ENCODE measurements at regions not wholly inside any gene's neighbourhood (a gene's known extent, or its start where the extent isn't known, plus 50 kb on each side); places are given as distances from the start of the nearest gene placed in this dataset.
A peak's percentile ranks its signal among the peaks of the same experiment; 100 is the strongest.

DNA sequence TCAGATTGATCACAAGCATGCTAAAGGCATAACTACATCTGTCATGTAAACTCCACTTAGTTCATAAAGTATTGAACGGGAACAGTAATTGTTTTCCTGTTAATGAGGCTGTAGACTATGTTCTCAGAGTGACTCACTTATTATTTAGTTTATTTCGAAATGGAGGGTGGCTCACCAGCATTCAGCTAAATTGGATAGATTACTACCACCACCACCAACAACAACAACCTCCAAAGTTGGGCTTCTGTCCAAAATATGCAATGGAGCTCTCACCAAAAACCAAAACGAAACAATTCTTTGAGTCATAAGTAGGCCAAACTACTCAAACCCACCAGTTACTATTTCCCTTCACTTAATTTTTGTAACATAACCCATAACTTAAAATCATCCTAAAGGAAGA lies 127.9 kb upstream of the NRBF2 start:
- TF ChIP-seq TCF12 (IDR thresholded peaks at IDR 0.05; ENCODE audit: low read depth, low read length): no peak
- TF ChIP-seq JUNB (IDR thresholded peaks at IDR 0.05): peak; percentile 43; the same call in 1 of the 2 replicates
- TF ChIP-seq IRF4 (IDR thresholded peaks at IDR 0.05; ENCODE audit: low read depth, low read length): 0 out of 2 replicates have a peak, but pooled peaks have one; percentile 45
- TF ChIP-seq BCL11A (IDR thresholded peaks at IDR 0.05; ENCODE audit: low read depth, low read length): peak; percentile 54; the same call in 1 of the 2 replicates
- peak; percentile 35 to 43; a peak in 1 of 4 replicates for TF ChIP-seq IKZF2 (IDR thresholded peaks at IDR 0.05)
- TF ChIP-seq, protein P1, sequence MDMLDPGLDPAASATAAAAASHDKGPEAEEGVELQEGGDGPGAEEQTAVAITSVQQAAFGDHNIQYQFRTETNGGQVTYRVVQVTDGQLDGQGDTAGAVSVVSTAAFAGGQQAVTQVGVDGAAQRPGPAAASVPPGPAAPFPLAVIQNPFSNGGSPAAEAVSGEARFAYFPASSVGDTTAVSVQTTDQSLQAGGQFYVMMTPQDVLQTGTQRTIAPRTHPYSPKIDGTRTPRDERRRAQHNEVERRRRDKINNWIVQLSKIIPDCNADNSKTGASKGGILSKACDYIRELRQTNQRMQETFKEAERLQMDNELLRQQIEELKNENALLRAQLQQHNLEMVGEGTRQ (IDR thresholded peaks at IDR 0.05; ENCODE audit: borderline replicate concordance, low read depth, low read length): no peak
- peak; percentile 72 for TF ChIP-seq RUNX3 (IDR thresholded peaks at IDR 0.05; ENCODE audit: low read length)
- peak; percentile 84 for TF ChIP-seq MTA2 (IDR thresholded peaks at IDR 0.05; ENCODE audit: low read depth)
- no peak for TF ChIP-seq MYC (IDR thresholded peaks at IDR 0.05; ENCODE audit: insufficient read depth, insufficient read length, insufficient replicate concordance, low read length, severe bottlenecking)
- TF ChIP-seq STAT3 (IDR thresholded peaks at IDR 0.05; ENCODE audit: low read depth, low read length): no peak
- TF ChIP-seq ZNF384 (IDR thresholded peaks at IDR 0.05; ENCODE audit: borderline replicate concordance, low read depth, low read length): no peak

More for the DNA sequence above, 127.9 kb upstream of the NRBF2 start:
- ATAC-seq (peak; percentile 71), FAIRE-seq (no peak), DNase-seq (ENCODE audit: low read depth, low spot score) (peak; percentile 9)
- CTCF ChIA-PET: interaction anchor here (0.6 to 3.1 kb wide), 19 partner anchors 10 to 715 kb away, joined by 3 to 23 read pairs (median 4); no protein-coding TSS in a partner anchor
- RAD21 ChIA-PET (ENCODE audit: unreplicated experiment): interaction anchor here (0.7 to 2.9 kb wide), 8 partner anchors 12 to 717 kb away, joined by 3 to 15 read pairs (median 4); no protein-coding TSS in a partner anchor
- POLR2A ChIA-PET: no interaction called here
- Histone ChIP-seq H4K20me1 (ENCODE audit: control insufficient read depth, insufficient read depth) (no peaks in the 10 kb centered on the region), H3K4me1 (ENCODE audit: control insufficient read depth, insufficient read depth, low read length) (no peaks in the 10 kb centered on the region), H3K36me3 (ENCODE audit: control insufficient read depth in 2 of 2, insufficient read depth in 2 of 2, low read length in 1 of 2) (no peaks in the 10 kb centered on the region), H3K4me3 (no peak overlapping the region), H3K27me3 (replicated peaks in 1 of 2; ENCODE audit: control insufficient read depth in 2 of 2, insufficient read depth in 2 of 2, low read length in 1 of 2) (peaks cover 0 to 3% of the 10 kb centered on the region in 2 experiments; a peak in 1 of 4 replicates), H2AFZ (ENCODE audit: control insufficient read depth, low read depth, low read length) (no peak overlapping the region), H3K79me2 (ENCODE audit: control insufficient read depth, insufficient read depth, low read length) (no peaks in the 10 kb centered on the region), H3K9me3 (replicated peaks; ENCODE audit: control insufficient read depth, insufficient read depth, low read length) (no peaks in the 10 kb centered on the region), H3K9ac (ENCODE audit: control insufficient read depth, insufficient read depth, low read length) (no peak overlapping the region), H3K4me2 (ENCODE audit: control insufficient read depth, insufficient read depth) (no peak overlapping the region), H3K27ac (ENCODE audit: control insufficient read depth, insufficient read depth) (no peak overlapping the region)
- BruUV-seq (replicated peaks): no TSS peak
- intact Hi-C loops (cut with micrococcal nuclease; ENCODE audit: unreplicated experiment) (no loop called here), in situ Hi-C loops (cut with MboI) (no loop called here)
- SMC1A ChIA-PET (ENCODE audit: uncharacterized antibody, unreplicated experiment): interaction anchor here (0.7 to 4.3 kb wide), 15 partner anchors 9 to 568 kb away, joined by 3 to 21 read pairs (median 4); no protein-coding TSS in a partner anchor
- 0% methylated on average over 3 of the region's 3 CpGs for WGBS (ENCODE audit: insufficient coverage, insufficient replicate concordance, low lambda C conversion rate, missing lambda C conversion rate)
